HUES6 (cell line): ENCODE measurements at regions not wholly inside any gene's neighbourhood (a gene's known extent, or its start where the extent isn't known, plus 50 kb on each side); places are given as distances from the start of the nearest gene placed in this dataset.
"Not testable (repeated sequence)": the region's sequence is repeated elsewhere in the genome, so short reads cannot be mapped to it uniquely, and the experiment has no call there.

Experiments used
- H3K27ac ChIP-seq: 2 replicates; pipeline ENCODE4 v1.7.0; 2013; ENCODE audit warnings: low read depth, mild to moderate bottlenecking, low read length, inconsistent platforms
- H3K27me3 ChIP-seq: 2 replicates; pipeline ENCODE4 v1.6.1; 2013; ENCODE audit warnings: low read length; ENCODE audit not compliant: control insufficient read depth, insufficient read depth
- H3K36me3 ChIP-seq: 2 replicates; pipeline ENCODE4 v1.6.1; 2013; ENCODE audit warnings: low read length; ENCODE audit not compliant: control insufficient read depth, insufficient read depth
- H3K4me1 ChIP-seq: 2 replicates; pipeline ENCODE4 v1.6.1; 2013; ENCODE audit warnings: low read length; ENCODE audit not compliant: control insufficient read depth, insufficient read depth
- H3K4me3 ChIP-seq: 2 replicates; pipeline ENCODE4 v1.5.1; 2013; ENCODE audit warnings: low read depth, low read length
- H3K9ac ChIP-seq: one replicate; pipeline ENCODE4 v1.6.1; 2013; ENCODE audit warnings: mild to moderate bottlenecking, low read length
- H3K9me3 ChIP-seq: 2 replicates; pipeline ENCODE4 v1.6.1; 2013; ENCODE audit warnings: low read depth, low read length; ENCODE audit not compliant: control insufficient read depth, insufficient read depth

DNA sequence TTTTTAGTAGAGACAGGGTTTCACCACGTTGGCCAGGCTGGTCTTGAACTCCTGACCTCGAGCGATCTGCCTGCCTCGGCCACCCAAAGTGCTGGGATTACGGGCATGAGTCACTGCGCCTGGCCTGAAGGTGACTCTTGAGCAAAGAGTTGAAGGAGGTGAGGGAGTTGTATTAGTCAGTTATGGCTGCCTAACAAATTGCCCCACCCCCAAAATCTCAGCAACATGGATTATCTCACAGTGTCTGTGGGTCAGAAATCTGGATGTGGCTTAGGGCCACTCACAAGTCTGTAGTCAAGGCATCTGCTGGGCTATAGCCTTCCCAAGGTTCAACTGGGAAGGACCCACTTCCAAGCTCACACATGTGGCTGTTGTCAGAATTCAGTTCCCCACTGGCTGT lies 52.8 kb upstream of the ADGRE5 start:
- Histone ChIP-seq H3K4me1 (no peaks in the 10 kb centered on the region; the same call in 1 of the 2 replicates), H3K9me3 (peaks cover 10% of the 10 kb centered on the region), H3K36me3 (no peaks in the 10 kb centered on the region), H3K27me3 (no peaks in the 10 kb centered on the region), H3K9ac (no peak overlapping the region), H3K4me3 (no peak overlapping the region), H3K27ac (no peak overlapping the region)

DNA sequence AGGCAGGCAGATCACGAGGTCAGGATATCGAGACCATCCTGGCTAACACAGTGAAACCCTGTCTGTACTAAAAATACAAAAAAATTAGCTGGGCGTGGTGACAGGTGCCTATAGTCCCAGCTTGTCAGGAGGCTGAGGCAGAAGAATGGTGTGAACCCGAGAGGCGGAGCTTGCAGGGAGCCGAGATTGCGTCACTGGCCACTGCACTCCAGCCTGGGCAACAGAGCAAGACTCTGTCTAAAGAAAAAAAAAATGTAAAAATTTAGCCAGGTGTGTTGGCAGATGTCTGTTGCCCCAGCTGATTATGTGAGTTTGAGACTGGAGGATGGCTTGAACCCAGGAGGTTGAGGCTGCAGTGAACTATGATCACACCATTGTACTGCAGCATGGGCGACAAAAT lies 54.2 kb upstream of the ADGRE5 start:
- not testable (repeated sequence) for H3K27me3 ChIP-seq, H3K36me3 ChIP-seq, H3K9ac ChIP-seq, H3K4me1 ChIP-seq, H3K27ac ChIP-seq, H3K4me3 ChIP-seq
- peaks cover 10% of the 10 kb centered on the region for H3K9me3 ChIP-seq

DNA sequence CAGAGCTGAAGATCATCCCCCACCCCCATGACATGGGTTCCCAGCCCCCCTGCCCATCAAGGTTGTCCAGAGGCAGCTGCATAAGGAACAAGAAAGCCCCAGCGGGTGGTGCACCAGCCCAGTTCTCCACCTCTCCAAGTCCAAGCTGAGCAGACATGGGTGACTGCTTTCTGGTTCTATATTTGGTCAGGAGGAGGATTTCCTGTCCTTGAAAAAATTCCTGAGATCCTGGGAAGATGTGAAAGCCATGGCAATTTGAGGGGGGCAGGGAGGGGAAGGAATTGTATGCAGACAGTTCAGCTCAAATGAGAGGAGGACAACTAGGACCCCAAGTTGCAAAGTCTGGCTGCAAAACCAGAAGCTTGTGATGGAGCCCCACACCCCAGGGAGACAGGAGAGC lies 55.4 kb upstream of the ADGRE5 start:
- Histone ChIP-seq H3K27ac (no peak overlapping the region), H3K4me1 (no peaks in the 10 kb centered on the region), H3K36me3 (no peaks in the 10 kb centered on the region), H3K9ac (no peak overlapping the region), H3K4me3 (no peak overlapping the region), H3K27me3 (no peaks in the 10 kb centered on the region), H3K9me3 (peaks cover 10% of the 10 kb centered on the region)

DNA sequence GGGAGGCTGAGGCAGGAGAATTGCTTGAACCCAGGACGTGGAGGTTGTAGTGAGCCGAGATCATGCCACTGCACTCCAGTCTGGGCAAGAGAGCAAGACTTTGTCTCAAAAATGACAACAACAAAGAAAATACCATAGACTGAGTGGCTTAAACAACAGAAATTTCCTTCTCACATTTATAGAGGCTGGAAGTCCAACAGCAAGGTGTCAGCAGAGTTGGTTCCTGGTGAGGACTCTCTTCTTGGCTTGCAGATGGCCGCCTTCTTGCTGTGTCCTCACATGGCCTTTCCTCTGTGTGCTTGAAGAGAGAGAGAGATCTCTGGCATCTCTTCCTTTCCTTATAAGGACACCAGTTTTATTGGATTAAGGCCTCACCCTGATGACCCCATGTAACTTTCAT lies 56.1 kb upstream of the ADGRE5 start:
- H3K9me3 ChIP-seq: peaks cover 14% of the 10 kb centered on the region

DNA sequence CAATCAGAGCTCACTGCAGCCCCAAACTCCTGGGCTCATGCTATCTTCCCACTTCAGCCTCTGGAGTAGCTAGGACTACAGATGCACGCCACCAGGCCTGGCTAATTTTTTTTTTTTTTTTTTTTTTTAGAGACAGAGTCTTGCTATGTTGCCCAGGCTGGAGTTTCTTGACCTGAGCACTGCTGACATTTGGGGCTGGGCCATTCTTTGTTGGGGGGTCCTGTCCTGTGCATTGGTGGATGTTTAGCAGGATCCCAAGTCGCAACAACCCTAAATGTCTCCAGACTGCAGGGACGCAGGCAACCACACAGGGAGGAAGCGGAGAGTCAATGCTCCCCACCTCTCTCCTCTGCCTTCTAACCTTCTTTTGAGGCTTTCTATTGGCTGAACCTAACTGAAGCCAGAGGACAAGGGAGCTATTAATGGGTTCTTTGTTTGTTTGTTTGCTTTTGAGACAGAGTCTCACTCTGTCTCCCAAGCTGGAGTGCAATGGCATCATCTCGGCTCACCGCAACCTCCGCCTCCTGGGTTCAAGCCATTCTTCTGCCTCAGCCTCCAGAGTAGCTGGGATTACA lies 58.3 kb upstream of the ADGRE5 start:
- H3K4me1 ChIP-seq: no peaks in the 10 kb centered on the region
- no peak overlapping the region for H3K9ac ChIP-seq
- H3K9me3 ChIP-seq: peaks cover 12% of the 10 kb centered on the region; the same call in 1 of the 2 replicates
- H3K27ac ChIP-seq: no peak overlapping the region
- no peaks in the 10 kb centered on the region for H3K27me3 ChIP-seq
- H3K4me3 ChIP-seq: no peak overlapping the region
- no peaks in the 10 kb centered on the region for H3K36me3 ChIP-seq

More for the DNA sequence above, 56.1 kb upstream of the ADGRE5 start:
- Histone ChIP-seq H3K27ac (no peak overlapping the region), H3K4me3 (no peak overlapping the region), H3K36me3 (no peaks in the 10 kb centered on the region), H3K27me3 (no peaks in the 10 kb centered on the region), H3K4me1 (no peaks in the 10 kb centered on the region), H3K9ac (no peak overlapping the region)

DNA sequence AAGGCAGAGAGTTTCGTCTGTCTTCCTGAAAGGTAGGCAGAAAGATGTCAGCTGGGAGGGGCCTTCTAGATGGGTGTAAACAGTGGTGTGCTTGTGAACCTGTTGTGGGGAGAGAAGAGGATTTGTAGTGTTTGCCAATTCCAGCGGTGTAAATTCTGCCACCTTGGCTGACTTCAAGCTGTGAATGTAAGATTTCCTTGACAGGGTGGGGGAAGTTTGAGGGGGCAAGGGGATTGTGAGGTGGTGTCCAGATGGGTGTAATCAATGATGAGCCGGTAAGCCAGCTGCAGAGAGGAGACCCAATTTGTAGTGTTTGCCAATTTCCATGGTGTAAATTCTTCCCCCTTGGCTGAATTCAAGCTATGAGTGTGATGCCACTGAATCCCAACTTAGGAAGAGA lies 61.0 kb upstream of the ADGRE5 start:
- no peak overlapping the region for H3K27ac ChIP-seq
- peaks cover 10% of the 10 kb centered on the region; the same call in 1 of the 2 replicates for H3K9me3 ChIP-seq
- H3K4me3 ChIP-seq: no peak overlapping the region
- H3K4me1 ChIP-seq: 0 out of 2 replicates have a peak, but pooled peaks cover 3% of the 10 kb centered on the region
- no peaks in the 10 kb centered on the region for H3K27me3 ChIP-seq
- H3K9ac ChIP-seq: no peak overlapping the region
- H3K36me3 ChIP-seq: no peaks in the 10 kb centered on the region

DNA sequence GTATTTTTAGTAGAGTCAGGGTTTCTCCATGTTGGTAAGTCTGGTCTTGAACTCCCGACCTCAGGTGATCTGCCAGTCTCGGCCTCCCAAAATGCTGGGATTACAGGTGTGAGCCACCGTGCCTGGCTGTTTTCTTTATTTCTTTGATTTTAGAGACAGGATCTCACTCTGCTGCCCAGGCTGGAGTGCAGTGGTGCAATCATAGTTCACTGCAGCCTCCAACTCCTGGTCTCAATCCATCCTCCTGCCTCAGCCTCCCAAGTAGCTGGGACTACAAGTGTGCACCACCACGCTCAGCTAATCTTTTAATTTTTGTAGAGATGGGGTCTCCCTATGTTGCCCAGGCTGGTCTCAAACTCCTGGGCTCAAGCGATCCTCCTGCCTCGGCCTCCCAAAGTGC lies 61.5 kb upstream of the ADGRE5 start:
- not testable (repeated sequence) for H3K4me1 ChIP-seq, H3K9ac ChIP-seq, H3K9me3 ChIP-seq, H3K36me3 ChIP-seq, H3K4me3 ChIP-seq, H3K27me3 ChIP-seq, H3K27ac ChIP-seq

DNA sequence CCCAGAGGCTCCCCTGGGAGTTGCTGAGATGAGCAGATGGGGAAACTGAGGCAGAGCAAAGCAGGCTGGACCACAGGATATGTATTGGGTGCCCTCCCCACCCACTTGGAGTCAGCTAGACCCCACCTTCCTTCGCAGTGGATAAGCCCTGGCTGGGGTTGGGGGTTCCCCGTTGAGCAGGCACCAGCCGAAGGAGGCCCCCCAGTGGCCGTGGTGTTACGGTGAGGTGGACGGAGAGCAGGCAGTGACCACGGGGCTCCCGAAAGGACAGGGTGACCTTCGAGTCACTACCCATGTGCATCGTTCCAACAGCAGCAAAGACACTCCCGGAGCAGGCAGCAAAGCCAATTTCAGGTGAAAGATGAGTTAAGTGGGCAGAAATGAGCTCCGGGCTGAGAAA lies 62.4 kb upstream of the ADGRE5 start:
- Histone ChIP-seq H3K9ac (no peak overlapping the region), H3K4me1 (0 out of 2 replicates have a peak, but pooled peaks cover 3% of the 10 kb centered on the region), H3K27ac (no peak overlapping the region), H3K4me3 (no peak overlapping the region), H3K27me3 (no peaks in the 10 kb centered on the region), H3K9me3 (peaks cover 7% of the 10 kb centered on the region; the same call in 1 of the 2 replicates), H3K36me3 (no peaks in the 10 kb centered on the region)

DNA sequence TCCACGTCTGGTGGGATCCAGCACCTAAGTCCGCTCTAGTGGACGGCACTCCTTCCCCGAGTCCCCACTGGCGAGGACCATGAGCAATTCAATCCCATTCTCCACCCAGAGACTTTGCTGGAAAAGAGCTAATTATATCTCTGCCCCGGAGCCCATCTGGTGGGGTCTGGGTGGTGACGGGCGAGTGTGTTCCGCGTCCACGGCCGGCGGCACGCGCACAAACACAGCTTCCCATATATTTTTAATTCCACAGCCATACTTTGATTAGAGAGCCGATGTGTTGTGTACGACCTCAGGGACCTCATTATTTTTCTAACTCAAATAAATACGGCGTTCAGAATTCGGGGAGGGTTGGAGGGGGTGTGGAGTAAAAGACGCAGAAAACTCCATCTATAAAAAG lies 64.1 kb upstream of the ADGRE5 start:
- Histone ChIP-seq H3K27ac (no peak overlapping the region), H3K9ac (no peak overlapping the region), H3K27me3 (no peaks in the 10 kb centered on the region), H3K9me3 (peaks cover 7% of the 10 kb centered on the region; the same call in 1 of the 2 replicates), H3K4me3 (no peak overlapping the region), H3K36me3 (no peaks in the 10 kb centered on the region), H3K4me1 (0 out of 2 replicates have a peak, but pooled peaks cover 3% of the 10 kb centered on the region)

DNA sequence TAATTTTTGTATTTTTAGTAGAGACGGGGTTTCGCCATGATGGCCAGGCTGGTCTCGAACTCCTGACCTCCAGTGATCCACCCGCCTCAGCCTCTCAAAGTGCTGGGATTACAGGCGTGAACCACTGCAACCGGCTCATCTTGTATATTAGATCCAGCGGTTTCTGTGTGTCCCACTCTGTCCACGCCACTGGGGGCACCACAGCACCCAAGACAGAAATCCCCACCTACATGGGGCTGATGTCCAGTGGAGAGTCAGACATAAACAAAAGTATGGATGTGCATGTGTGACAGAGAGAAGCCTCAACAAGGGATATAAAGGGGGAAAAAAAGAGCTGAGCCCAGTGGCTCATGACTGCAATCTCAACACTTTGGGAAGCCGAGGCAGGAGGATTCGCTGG lies 65.8 kb upstream of the ADGRE5 start:
- peaks cover 6% of the 10 kb centered on the region; the same call in 1 of the 2 replicates for H3K9me3 ChIP-seq
- H3K36me3 ChIP-seq: no peaks in the 10 kb centered on the region
- no peak overlapping the region for H3K9ac ChIP-seq
- H3K27ac ChIP-seq: no peak overlapping the region
- H3K27me3 ChIP-seq: no peaks in the 10 kb centered on the region
- 0 out of 2 replicates have a peak, but pooled peaks cover 3% of the 10 kb centered on the region for H3K4me1 ChIP-seq
- H3K4me3 ChIP-seq: no peak overlapping the region

DNA sequence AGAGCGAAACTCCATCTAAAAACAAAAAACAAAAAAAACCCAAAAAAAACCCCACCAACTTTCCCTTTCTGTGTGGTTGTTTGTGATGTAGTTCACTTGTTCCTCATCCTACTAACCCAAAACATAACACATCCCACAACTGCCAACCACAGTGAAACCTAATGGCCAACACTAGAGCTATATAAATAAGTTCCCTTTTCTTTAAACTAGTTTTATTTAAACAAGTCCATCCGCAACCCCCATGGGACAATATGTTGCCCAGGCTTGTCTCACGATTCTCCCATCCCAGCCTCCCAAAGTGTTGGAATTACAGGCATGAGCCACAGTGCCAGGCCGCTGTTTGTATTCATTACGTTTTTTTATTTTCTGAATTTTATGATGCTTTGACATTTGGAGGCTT lies 71.2 kb upstream of the ADGRE5 start:
- Histone ChIP-seq H3K9ac (no peak overlapping the region), H3K36me3 (no peaks in the 10 kb centered on the region), H3K27me3 (no peaks in the 10 kb centered on the region), H3K27ac (no peak overlapping the region), H3K4me1 (no peaks in the 10 kb centered on the region), H3K4me3 (no peak overlapping the region), H3K9me3 (no peaks in the 10 kb centered on the region)
